Activated naive CD4-positive, alpha-beta T cell treated with anti-CD3 and anti-CD28 coated beads, Interleukin-2, amount 50 U/mL, for 16 hours (primary cell): ENCODE measurements at regions not wholly inside any gene's neighbourhood (a gene's known extent, or its start where the extent isn't known, plus 50 kb on each side); places are given as distances from the start of the nearest gene placed in this dataset.
"Not testable (repeated sequence)": the region's sequence is repeated elsewhere in the genome, so short reads cannot be mapped to it uniquely, and the experiment has no call there.

ENCODE experiments used
- DNase-seq: peaks from one replicate; pipeline ENCODE4 v3.0.0-alpha.2; 2020

DNA sequence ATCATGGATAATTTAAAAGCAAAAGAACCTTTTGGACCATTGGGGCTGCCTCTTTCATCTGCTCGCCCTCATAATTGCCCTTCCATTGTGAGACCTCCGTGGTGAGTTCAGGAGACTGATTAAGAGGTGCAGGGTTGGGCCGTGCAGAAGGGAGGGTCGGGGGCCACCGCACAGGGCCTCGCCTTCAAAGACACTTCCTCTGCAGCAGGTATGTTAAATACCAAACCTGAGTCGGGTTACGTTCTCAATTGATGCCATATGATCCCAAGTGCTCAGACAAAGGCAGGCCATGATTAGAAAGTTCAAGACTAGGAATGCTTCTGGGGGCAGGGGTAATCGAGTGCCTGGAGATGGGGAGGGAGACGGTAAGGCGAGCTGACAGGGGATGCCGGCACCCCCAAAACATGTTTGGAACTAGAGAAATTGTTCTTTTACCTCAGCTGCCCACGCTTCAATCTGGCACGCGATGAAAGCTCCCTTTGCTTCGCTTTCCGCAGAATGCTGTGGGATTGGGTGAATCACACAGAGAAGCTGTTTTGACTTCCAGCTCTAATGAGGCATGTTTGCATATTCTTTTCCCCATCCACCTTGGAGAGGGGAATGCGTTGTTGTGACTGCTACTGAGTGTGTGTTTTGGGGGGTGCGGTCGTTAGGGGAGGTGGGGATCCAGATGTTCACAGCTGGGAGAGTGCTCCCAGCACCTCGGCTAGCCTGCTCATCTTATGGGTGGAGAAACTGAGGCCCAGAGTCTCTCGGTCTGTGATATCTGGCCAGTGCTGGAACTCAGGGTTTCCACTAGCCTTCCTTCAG is 309.1 kb downstream of the MYCN start:
- no peak for DNase-seq

DNA sequence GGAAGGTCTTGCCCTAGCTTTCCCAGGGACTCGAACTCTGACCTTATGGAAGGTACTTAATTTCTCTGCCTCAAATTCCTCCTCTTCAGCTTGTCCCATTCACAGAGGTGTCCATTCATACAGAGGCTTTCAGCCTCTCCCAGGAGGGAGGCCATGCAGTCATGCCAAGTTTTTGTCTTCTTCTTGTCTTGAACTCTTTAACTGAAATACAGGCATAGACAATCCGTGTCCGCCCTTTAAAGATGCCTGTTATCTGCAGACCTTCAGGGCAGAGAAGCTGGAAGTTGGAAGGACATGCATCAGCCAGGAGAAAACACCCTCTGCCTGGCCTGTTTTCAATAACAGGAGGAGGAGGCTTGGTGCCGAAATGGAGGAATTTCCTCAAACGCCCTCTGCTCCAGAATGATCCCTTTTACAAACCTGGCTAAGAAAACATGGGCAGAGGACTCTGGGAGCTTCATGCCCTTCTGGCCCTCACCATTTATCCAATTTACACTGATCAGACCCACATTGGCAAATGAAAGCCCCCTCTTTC is 308.3 kb downstream of the MYCN start:
- DNase-seq, result no peak

DNA sequence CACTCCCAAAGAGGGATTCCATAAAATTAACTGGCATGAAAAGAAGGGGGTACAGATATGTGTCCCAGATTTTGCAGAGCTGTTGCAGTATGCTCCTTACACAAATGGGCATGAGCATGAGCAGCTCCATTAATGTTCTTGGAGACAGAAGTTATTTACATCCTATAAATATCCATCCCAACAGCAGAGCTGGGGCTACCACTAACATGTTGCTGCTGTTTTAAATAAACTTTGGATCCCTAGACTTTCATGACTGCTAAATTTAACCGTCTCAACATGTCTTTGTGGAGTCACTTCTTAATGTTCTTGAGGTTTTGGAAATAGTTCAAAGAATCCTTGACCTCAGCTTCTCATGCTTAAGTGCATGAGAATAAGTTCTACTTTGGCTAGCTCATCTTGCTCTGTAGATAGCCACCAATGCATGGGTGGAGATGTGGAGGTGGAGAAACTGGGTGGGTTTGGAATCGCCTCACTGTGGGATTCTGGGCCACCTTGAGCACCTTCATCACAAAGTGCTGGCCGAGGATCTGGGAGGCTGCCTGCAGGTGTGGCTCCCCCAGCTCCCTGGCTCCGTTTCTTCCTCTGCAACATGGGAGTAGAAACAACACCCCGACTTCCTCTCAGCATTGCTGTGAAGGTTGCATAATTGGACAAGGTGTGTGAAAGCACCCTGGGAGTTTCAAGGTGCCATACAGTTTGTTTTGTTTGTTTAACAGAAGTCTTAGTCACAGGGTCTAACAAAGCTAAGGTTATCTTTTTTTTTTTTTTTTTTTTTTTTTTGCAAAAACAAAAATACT is 307.2 kb downstream of the MYCN start:
- no peak for DNase-seq

DNA sequence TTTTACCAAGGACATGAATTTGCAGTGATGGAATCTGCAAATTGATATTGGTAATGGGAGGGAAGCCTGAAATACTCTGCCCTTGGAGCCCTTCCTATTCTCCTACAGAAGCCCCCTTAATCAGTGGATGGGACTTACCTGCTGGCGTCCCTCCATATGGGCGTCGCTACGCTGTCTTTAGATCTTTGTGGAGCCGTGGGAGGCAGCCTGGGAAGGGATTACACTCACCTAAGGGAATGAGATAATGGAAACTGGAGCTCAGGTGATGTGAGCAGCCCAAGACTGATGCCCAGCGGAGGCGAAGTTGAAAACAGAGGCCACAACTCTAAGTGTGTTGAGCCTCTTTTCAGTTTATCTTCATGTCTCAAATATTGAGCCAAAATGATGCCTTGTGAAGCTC is 306.6 kb downstream of the MYCN start:
- DNase-seq, result no peak

DNA sequence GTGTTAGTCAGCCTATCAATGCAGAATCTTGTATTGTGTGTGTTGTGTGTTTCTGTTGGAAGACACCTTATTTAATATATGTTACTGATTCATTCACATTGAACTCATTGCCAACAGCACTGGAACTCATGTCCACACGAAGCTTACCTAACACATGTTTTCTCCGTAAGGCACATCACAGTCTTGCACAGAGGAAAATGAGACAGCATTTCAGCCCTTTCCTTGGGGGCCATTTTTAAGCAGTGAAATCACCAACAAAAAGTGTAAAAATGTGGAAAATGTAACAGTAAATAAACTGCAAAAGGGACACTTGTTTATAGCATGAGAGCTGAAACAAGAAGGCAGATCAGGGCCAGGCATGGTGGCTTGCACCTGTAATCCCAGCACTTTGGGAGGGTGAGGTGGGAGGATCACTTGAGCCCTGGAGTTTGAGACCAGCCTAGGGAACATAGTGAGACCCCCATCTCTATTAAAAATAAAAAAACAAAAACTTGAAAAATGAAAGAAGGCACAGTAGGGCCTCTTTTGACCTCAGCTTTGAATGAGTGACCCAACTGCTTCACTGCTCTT is 306.0 kb downstream of the MYCN start:
- no peak for DNase-seq

DNA sequence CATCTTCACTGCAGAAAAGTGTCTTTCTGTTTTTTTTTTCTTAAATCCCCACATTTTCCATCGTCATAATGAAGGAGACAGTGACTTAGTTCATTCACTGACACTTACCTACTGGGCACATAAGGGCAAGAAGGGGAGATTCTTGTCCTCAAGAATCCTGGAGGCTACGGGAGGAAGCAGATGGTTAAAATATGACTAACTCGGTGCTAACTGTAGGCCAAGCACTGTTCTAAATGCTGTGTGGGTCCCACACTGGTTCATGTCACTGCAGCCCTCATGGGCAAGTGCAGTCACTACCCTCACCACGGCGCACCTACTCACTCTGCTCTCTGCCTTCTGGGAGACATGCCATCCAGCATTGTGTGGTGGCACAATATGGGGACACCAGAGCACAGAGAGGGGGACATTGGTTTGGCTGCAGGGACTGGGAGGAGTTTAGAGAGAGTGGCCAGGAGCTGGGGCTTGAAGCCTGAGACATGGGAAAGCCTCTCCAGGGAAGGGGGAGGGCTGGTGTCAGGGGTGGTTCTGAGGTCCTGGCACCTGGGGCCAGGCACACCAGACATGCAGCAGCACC is 305.2 kb downstream of the MYCN start:
- DNase-seq, result no peak

DNA sequence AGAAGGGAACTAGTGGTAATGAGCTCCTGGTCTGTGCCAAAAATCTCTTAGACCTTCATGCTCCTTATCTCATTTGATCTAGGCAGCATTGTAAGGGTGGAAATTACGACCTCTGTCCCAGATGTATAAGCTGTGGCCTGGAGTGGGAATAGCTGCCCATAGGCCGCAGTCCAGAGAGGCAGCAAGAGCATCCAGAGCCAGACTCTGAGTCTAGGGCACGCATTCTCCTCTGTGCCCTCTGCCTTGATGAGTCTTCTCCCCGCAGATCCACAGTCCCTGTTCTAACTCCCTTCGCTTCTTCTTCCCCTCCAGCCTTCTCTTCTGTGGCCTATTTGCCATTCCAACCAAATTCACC is 304.6 kb downstream of the MYCN start:
- no peak for DNase-seq

DNA sequence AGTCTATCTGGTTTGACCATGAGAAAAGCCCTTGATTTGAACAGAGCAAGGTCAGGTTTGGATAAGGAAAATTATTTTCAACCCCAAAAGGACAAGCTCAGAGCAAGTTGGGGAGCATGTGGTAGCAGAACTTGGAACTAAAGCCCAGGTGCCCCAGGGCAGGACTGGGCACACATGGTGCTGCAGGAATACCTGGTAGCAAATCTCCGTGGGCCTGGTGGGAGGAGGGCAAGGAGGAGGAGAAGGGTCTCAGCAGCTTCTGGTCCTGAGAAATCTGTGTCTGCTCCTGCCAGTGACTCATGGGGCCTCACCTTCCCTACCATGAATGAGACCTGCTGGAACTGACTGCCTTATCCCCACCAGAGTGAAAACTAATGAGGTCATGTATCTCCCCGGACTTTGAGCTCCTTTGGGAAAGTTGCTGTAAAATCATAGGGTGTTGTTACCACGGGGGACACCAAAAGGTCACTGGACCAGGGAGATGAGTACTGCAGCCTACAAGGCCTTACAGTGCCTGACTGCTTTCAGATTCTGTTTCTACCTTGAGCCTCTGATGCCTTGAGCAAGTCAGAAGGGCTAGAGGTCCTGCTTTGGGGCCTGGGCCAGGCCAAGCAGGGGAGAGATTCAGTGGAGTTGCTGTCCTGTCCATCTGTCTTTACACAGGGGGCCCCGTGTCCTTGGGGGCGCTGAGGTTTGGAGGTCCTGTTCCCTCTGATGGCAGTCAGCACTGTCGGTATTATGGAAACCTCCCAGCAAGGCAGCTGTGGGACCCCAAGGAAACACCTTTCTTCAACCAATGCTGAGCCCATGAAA is 304.0 kb downstream of the MYCN start:
- DNase-seq, result no peak

DNA sequence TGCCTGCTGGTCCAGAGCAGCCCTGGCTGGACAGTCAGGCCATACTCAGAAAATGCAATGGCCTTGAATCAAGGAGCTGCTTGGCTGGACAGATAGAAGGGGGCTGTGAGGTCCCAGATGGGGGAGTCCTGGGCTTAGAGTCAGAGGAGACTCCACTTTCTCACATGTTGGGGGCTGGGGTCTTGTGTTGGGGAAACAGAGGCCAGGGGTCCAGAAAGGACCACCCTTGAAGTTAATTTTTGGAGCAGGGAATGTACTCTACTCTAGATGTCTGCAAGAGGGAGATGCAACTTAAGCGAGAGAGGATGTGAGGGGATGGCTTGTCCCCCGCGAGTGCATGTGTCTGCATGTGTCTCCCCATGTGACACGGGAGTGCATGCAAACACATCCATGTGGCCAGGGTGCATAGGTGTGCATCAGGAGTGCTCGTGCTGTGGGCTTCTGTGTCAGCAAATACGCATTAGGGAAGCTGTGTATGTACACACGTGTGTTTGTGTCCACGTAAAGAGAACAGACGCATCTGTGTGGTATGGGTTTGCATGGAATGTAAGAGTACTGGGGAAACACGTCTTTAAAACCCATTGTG is 303.2 kb downstream of the MYCN start:
- DNase-seq, result no peak

DNA sequence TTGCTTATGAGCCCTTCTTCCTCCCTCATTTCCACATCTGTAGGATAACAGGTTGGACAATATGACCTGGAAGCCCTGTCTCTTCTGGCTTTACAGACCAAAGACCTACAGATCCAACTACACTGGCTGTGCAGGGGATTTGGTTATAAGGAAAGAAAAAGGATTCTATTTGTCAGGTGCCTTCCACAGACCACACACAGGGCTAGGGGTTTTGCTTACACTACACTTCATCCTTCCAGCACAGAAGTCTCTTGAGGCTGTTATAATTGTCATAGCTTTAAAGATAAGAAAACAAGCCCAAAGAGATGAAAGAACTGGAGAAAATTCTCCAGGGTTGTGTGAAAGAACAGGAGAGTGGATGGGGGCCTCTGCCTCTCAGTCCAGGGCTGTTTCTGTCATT is 302.6 kb downstream of the MYCN start:
- no peak for DNase-seq

DNA sequence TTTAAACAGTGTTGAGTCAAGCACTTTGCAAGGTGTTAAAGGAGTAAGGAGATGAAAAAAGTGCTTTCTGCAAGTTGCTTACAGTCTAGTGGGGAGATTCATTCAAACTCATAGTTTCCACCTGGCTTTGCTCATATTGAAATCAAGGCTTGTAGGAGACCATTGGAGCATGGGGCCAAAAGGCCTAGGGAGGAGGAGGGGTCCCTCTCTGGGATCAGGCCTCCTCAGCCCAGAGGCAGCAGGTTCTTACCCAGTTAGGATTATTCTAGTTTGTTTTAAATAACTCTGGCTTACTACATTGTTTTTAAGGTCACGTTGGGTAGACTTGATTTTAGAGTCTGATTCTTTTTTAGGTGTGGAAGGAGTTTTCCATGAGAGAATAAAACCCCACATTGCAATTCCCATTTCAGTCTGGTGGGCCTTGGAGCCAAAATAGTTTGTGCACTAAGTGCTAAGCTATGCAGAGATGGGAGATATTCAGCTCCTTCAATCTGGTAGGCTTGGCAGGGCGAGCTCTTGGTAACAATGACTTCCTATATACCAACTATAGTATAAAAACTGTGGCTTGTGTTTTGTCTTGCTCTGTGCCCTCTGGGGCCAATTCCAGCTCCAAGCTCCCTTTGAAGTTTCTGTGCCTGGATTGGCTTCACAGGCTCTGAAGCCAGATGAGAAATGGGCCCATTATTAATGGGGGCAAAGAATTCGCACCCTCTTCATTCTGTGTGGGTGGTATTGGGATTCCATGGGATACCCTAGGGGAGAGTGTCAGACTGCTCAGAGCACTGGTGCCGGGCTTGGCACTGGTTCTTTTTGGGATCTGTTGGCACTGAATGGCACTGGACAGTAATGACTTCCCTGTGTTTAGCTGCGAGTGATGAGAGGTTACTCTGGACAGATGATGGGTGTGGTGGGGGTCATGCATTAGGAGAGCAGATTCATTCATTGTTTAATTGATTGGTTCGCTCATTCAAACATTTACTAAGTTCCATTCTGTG is 301.1 kb downstream of the MYCN start:
- DNase-seq, result no peak

DNA sequence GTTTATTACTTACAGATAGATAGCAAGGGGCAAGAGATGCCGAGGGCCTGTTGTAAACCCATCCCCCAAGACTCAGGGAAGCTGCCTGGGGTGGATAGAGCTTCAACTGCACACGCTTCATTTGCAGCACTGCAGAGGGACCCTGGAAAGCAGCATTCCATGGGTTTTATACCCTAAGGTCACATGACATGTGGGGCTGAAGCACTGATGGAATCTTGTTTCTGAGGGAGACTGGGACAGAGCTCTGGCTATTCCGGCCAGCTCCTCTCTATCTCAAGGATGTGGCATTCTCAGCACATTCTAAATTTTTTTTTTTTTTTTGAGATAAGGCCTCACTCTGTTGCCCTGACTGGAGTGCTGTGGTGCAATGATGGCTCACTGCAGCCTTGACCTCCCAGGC is 300.1 kb downstream of the MYCN start:
- DNase-seq, result no peak

DNA sequence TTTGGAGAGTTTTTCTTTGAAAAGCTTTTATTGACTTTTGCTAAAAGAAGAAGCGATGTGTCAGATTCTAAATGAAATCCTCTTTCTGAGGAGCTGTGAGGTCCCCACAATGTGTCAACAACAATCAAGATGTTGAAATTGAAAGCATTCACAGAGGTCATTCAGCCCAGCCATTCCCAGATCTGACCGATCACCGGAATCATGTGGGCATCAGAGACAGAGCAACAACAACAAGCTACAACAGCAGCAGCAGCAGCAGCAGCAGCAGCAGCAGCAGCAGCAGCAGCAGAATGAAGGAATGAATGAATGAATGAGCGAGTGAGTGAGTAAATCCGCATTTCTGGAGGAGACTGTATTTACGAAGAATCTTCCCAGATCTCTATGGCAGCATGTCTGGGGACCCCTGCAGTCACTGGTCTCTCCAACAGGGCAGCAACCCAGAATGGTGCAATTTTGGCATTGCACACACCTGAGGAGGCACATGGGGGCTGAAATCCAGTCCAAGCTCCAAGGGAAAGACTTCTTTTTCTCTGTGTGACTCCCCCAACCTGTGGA is 299.0 kb downstream of the MYCN start:
- DNase-seq, result no peak

DNA sequence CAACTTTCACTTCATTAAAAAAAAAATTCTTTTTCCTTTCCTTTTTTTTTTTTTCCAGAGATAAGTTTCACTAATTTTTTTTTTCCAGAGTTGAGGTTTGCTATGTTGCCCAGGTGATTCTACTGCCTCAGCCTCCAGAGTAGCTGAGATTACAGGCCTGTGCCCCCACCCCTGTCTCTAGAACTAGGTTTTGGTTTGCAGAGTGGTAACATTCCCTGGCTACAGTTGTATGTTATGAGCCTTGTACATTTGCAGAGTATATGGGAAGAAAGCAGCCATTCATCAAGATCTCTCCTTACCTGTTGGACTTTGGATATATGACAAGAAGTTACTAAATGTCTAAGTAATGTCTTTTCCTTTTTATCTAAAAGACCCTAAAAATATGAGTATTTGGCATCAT is 298.4 kb downstream of the MYCN start:
- DNase-seq, result no peak

DNA sequence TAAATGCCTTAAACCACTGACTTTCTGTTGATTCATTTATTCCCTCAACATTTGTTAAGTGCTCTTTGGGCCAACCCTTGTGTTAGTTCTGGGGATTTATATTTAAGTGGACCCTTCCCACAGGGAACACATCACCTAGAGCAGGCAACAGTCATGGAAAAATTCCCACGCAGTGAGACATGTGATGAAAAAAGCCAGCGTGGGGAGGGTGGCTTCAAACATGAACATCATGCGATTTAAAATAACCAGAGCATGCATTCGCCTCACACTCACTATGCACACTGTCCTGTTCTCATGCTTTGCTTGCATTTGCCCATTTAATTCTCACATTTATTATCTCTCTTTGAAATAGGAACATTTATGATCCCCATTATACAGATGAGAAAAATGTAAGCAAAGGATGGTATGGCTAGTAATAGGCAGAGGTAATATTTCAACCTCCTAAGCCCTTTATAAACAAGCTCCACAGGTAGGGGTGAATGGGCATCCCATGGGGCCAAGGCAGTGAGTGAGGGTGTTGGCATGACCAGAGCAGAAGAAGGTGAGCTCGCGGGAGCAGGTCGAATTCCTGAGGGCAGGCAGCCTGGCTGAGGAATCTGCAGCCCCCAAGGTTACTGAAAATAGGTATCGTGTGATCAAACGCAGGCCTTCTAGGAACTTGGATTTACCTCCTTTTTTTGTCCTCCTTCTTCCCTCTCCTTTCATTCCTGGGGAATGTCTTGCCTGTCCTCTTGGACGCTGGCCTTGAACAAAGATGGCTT is 297.8 kb downstream of the MYCN start:
- DNase-seq, result no peak

DNA sequence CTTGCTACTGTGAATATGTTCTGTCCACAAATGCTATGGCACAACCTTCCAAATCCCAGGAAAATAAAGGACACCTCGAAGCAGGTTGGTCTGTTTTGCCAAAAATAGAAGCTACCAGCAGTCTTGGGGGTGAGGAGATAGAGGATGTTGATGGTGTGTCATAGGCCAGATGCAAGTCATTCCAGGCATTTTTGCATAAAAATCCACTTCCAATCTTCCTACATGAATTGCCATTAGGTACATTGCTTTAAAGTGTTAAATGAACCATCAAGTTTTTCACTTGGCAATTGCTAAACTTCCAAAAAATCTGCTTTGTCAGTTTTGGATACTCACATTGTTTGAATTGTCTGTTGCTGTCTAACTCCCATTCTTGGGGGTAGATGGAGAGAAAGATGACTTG is 295.4 kb downstream of the MYCN start:
- no peak for DNase-seq

DNA sequence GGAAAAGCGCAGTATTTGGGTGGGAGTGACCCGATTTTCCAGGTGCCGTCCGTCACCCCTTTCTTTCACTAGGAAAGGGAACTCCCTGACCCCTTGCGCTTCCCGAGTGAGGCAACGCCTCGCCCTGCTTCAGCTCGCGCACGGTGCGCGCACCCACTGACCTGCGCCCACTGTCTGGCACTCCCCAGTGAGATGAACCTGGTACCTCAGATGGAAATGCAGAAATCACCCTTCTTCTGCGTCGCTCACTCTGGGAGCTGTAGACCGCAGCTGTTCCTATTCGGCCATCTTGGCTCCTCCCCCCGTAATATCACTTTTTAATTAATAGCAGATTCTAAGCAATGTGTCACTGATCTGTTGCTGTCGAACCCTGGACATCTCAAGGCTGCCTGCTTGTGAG is 294.9 kb downstream of the MYCN start:
- DNase-seq, result not testable (repeated sequence)

DNA sequence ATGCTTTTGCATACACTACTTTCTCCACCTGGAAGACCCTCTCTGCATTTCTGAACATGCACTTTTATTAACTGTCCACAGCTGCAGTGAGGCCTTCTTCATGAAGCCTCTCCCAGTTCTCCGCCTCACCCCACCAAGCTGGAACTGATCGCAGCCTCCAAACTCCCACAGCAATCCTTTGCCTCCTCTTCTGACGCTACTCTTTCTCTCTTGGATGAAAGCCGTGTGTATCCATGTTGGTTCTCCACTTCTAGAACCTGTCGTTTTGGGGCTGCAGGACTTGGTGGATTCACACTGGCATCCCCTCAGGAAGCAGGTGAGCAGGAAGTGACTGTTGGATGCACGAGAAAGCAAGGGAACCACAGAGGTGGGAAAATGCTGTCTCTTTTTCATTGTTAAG is 288.6 kb downstream of the MYCN start:
- DNase-seq, result no peak

DNA sequence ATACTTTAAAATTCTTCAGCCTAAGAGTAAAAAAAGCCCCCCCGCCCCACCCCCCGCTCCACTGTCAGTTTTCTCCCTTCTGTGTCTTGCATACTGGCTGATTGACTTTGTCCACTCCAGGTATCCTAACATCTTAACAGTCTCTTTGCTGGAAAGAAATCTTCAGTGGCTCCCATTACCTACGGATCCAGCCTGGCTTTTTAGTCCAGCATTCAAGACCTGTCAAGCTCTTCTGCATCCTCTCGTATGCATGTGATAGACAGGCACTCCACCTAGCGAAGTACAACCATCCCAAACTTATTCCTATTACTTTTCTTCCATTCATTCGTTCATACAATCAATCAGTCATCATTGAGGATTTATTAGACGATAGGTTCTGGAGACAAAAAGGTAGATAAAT is 288.1 kb downstream of the MYCN start:
- DNase-seq, result no peak
